ENCODE measurements at regions not wholly inside any gene's neighbourhood (a gene's known extent, or its start where the extent isn't known, plus 50 kb on each side); places are given as distances from the start of the nearest gene placed in this dataset.

GRCh38 chr7:68914006-68914405 lies 684.3 kb upstream of the AUTS2 start (continued):
- TF ChIP-seq ETS1 (IDR thresholded peaks at IDR 0.05) = no peak
- TF ChIP-seq, protein P1, sequence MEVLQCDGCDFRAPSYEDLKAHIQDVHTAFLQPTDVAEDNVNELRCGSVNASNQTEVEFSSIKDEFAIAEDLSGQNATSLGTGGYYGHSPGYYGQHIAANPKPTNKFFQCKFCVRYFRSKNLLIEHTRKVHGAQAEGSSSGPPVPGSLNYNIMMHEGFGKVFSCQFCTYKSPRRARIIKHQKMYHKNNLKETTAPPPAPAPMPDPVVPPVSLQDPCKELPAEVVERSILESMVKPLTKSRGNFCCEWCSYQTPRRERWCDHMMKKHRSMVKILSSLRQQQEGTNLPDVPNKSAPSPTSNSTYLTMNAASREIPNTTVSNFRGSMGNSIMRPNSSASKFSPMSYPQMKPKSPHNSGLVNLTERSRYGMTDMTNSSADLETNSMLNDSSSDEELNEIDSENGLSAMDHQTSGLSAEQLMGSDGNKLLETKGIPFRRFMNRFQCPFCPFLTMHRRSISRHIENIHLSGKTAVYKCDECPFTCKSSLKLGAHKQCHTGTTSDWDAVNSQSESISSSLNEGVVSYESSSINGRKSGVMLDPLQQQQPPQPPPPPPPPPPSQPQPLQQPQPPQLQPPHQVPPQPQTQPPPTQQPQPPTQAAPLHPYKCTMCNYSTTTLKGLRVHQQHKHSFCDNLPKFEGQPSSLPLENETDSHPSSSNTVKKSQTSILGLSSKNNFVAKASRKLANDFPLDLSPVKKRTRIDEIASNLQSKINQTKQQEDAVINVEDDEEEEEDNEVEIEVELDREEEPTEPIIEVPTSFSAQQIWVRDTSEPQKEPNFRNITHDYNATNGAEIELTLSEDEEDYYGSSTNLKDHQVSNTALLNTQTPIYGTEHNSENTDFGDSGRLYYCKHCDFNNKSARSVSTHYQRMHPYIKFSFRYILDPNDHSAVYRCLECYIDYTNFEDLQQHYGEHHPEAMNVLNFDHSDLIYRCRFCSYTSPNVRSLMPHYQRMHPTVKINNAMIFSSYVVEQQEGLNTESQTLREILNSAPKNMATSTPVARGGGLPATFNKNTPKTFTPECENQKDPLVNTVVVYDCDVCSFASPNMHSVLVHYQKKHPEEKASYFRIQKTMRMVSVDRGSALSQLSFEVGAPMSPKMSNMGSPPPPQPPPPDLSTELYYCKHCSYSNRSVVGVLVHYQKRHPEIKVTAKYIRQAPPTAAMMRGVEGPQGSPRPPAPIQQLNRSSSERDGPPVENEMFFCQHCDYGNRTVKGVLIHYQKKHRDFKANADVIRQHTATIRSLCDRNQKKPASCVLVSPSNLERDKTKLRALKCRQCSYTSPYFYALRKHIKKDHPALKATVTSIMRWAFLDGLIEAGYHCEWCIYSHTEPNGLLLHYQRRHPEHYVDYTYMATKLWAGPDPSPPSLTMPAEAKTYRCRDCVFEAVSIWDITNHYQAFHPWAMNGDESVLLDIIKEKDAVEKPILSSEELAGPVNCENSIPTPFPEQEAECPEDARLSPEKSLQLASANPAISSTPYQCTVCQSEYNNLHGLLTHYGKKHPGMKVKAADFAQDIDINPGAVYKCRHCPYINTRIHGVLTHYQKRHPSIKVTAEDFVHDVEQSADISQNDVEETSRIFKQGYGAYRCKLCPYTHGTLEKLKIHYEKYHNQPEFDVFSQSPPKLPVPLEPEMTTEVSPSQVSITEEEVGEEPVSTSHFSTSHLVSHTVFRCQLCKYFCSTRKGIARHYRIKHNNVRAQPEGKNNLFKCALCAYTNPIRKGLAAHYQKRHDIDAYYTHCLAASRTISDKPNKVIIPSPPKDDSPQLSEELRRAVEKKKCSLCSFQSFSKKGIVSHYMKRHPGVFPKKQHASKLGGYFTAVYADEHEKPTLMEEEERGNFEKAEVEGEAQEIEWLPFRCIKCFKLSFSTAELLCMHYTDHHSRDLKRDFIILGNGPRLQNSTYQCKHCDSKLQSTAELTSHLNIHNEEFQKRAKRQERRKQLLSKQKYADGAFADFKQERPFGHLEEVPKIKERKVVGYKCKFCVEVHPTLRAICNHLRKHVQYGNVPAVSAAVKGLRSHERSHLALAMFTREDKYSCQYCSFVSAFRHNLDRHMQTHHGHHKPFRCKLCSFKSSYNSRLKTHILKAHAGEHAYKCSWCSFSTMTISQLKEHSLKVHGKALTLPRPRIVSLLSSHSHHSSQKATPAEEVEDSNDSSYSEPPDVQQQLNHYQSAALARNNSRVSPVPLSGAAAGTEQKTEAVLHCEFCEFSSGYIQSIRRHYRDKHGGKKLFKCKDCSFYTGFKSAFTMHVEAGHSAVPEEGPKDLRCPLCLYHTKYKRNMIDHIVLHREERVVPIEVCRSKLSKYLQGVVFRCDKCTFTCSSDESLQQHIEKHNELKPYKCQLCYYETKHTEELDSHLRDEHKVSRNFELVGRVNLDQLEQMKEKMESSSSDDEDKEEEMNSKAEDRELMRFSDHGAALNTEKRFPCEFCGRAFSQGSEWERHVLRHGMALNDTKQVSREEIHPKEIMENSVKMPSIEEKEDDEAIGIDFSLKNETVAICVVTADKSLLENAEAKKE (CRISPR knock-in tag; IDR thresholded peaks at IDR 0.05) = no peak
- no peak for TF ChIP-seq POLR2AphosphoS5 (IDR thresholded peaks at IDR 0.05; ENCODE audit: low read depth)

GRCh38 chr7:68917041-68917651 lies 681.1 kb upstream of the AUTS2 start:
- DNase-seq (ENCODE audit: low spot score) (no peak), ATAC-seq (no peak)
- TF ChIP-seq, protein P2, sequence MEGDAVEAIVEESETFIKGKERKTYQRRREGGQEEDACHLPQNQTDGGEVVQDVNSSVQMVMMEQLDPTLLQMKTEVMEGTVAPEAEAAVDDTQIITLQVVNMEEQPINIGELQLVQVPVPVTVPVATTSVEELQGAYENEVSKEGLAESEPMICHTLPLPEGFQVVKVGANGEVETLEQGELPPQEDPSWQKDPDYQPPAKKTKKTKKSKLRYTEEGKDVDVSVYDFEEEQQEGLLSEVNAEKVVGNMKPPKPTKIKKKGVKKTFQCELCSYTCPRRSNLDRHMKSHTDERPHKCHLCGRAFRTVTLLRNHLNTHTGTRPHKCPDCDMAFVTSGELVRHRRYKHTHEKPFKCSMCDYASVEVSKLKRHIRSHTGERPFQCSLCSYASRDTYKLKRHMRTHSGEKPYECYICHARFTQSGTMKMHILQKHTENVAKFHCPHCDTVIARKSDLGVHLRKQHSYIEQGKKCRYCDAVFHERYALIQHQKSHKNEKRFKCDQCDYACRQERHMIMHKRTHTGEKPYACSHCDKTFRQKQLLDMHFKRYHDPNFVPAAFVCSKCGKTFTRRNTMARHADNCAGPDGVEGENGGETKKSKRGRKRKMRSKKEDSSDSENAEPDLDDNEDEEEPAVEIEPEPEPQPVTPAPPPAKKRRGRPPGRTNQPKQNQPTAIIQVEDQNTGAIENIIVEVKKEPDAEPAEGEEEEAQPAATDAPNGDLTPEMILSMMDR (conservative IDR thresholded peaks at IDR 0.05; ENCODE audit: low read depth in 2 of 2) = no peak
- TF ChIP-seq NANOG (IDR thresholded peaks at IDR 0.05; ENCODE audit: borderline replicate concordance) (no peak), CREB1 (CRISPR knock-in tag; IDR thresholded peaks at IDR 0.05; ENCODE audit: low read depth) (no peak), JUNB (IDR thresholded peaks at IDR 0.05; ENCODE audit: unreplicated experiment) (no peak), EZH2 (IDR thresholded peaks at IDR 0.05; ENCODE audit: low read depth, unreplicated experiment) (no peak), ETS1 (IDR thresholded peaks at IDR 0.05) (no peak), ZNF114 (CRISPR knock-in tag; IDR thresholded peaks at IDR 0.05) (no peak), ZNF331 (CRISPR knock-in tag; IDR thresholded peaks at IDR 0.05; ENCODE audit: low read depth) (no peak)

More at GRCh38 chr7:68917041-68917651, 681.1 kb upstream of the AUTS2 start:
- H3K4me3 ChIP-seq = no peak overlapping the region
- no peaks in the 10 kb centered on the region for H3K9me2 ChIP-seq (ENCODE audit: insufficient read depth)
- Mint-ChIP-seq H3K27ac (no peak overlapping the region), H3K27me3 (ENCODE audit: insufficient read depth, low read depth, poor library complexity) (peaks cover 5% of the 10 kb centered on the region), H3K36me3 (ENCODE audit: low read depth) (peaks cover 50% of the 10 kb centered on the region), H3K9me3 (peaks cover 95% of the 10 kb centered on the region), H3K4me1 (no peaks in the 10 kb centered on the region), H3K4me3 (no peak overlapping the region)
- no peak overlapping the region for H3K27ac ChIP-seq (ENCODE audit: low read depth)
- H3K36me3 ChIP-seq (ENCODE audit: insufficient read depth) = no peaks in the 10 kb centered on the region
- no peaks in the 10 kb centered on the region for H4K20me1 ChIP-seq (replicated peaks; ENCODE audit: insufficient read depth)
- H3F3A ChIP-seq (replicated peaks; ENCODE audit: low read depth) = no peaks in the 10 kb centered on the region
- no peaks in the 10 kb centered on the region for H3K4me1 ChIP-seq (ENCODE audit: insufficient read depth)
- H3K4me2 ChIP-seq = no peak overlapping the region
- H3K79me2 ChIP-seq (replicated peaks; ENCODE audit: insufficient read depth) = no peaks in the 10 kb centered on the region
- H2AFZ ChIP-seq = no peak overlapping the region
- H3K27me3 ChIP-seq (ENCODE audit: insufficient read depth) = no peaks in the 10 kb centered on the region
